ENCODE measurements at regions not wholly inside any gene's neighbourhood (a gene's known extent, or its start where the extent isn't known, plus 50 kb on each side); places are given as distances from the start of the nearest gene placed in this dataset.

DNA sequence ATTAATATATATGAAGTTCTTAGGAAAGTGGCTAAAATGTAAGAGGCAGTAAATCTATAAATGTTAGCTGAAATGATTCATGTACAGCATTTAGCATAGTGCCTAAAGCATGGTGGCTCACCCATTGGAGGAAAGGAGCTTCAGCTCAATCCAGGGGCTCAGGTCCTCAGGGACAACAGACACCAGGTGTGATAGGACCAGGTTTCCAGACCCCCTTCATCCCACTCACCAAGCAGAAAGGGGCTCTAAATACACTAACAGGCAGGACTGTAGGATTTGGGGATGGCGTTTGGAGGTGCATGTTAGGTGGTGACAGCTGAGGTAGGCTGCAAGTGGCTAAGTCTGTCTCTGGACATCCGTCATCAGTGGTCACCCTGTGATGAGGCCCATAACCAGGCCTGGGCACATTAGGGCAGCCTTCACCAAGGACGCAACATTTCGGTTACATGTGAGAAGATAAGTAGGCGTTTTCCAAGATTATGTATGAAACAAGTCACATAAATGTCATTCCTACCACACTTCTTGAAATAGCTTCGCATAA lies 233.1 kb downstream of the C1orf94 start:
- DNase-seq (ENCODE audit: low spot score), result no peak

DNA sequence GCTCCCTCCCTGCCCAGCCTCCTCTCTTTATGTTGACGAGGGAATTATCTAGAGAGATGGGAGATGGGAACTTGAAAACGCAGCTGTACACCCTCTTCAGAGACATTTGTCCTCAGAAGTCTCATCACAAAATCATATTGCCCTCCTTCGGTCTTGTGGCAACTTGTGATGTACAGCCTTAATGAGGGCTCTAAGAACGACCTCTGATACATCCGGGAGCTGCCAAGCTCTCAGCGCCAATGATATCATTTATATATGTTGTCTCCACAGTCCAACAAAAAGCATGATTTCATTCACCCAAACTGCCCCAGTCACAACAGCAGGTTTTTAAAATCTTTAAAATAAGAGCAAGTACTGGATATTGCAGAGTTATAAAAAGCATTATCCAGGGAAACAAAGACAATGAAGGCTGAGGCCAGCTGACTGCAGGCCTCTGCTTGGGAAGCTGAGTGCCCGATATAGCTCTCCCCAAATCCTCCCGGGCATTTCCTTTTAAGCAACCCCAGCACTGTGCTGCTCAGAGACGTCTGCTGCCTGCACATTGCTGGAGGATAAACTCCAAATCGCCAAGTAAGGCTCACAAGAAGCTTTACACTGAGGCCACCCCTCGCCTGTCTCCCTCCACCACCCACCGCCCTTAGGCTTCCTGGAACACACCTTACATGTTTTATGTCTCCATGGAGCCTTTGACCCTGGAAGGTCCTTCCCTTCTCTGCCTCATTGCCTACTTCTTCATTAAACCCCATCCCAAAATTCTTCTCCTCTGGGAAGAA lies 236.1 kb downstream of the C1orf94 start:
- DNase-seq (ENCODE audit: low spot score), result no peak

DNA sequence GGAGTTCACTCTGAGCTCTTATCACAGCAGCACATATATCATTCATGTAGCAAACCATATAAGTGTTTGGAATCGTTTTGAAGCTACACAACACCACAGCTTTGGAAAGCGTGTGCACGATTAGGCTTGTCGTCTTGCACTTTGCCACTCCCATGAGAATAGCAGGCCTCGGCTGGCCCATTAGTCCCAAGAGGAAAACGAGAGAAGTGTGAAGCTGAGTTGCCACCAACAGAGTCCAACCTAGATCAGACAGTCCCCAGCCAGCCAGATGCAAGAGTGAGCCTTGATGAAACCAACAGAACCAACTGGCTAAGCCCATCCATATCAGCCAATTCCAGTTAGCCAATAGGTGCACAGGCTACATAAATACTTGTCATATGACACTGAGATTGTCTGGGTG lies 238.4 kb downstream of the C1orf94 start:
- DNase-seq (ENCODE audit: low spot score), result no peak

DNA sequence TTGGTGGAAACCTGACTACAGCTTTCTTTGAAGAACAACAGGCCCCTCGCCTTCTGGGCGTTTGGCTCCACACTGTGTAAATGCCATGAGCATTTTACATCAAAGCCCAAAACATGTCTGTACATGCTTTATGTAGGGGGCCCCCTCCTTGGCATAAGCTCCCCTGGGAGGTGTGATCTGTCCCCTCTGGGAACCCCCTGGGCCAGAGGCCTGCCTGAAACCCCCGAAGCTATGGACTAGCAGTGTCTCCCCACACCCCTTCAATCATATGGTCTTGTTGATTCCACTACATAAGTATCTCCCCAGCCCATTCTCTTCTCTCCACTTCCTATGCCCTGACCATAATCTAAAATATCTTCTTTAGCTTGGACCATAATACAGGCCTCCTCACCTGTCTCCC lies 241.5 kb downstream of the C1orf94 start:
- DNase-seq (ENCODE audit: low spot score), result no peak

DNA sequence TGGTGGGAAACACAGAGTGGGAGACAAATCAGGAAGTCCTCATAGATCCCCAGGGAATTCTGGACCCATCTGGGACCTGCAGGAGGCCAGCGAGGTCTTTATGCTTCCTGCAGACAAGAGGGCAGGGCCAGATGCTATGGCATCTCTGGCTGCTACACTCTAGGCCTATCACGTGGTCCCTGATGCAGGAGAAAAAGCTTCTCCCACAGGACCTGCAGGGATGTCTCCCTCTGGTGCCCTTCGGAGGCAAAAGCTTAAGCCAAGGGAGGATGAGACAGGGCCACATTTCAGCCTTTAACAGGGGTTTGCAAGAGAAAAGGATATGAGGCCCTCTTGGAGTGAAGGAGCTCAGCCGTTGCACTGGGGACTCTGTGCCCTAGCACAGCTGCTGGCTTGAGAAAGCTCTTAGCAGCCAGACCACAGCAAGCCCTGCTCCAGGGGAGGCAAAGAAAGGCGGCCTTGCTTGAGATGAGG lies 243.0 kb downstream of the C1orf94 start:
- no peak for DNase-seq (ENCODE audit: low spot score)

DNA sequence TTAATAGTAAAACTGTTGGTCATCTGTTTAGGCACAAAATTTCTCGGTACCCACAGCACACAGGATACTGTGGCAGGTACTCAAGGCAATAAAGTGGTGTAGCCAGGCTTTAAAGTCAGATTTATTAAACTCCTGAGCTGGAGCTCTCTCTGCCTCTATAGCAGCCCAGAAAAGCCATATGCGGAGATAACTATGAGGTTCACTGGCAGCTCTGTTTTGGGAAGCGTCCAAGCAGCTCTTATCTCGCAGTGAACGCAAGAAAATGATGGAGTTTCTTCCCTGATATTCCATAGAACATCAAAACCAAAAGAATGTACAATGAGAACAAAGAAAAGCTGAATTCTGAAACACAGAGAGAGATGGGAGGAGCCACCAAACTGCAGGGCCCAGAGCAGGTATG lies 248.3 kb downstream of the C1orf94 start:
- DNase-seq (ENCODE audit: low spot score), result no peak

DNA sequence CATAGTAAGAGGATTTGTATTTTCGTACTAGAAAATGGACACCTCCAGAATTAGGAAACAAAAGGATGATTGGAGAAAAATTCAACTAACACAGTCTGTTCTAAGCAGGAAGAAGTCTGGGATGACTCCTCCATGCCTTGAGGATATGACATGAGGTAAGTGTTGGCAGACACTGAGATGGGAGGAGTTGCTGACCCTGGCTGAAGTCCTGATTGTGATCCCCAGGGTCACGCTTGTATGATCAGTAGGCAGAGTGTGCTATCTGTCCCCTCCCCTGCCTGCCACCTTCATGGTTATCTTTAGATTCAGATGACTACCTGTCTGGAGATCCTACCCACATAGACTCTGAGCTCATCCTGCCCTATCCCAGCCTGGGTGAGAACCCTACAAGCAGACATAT lies 249.1 kb downstream of the C1orf94 start:
- DNase-seq (ENCODE audit: low spot score), result no peak

DNA sequence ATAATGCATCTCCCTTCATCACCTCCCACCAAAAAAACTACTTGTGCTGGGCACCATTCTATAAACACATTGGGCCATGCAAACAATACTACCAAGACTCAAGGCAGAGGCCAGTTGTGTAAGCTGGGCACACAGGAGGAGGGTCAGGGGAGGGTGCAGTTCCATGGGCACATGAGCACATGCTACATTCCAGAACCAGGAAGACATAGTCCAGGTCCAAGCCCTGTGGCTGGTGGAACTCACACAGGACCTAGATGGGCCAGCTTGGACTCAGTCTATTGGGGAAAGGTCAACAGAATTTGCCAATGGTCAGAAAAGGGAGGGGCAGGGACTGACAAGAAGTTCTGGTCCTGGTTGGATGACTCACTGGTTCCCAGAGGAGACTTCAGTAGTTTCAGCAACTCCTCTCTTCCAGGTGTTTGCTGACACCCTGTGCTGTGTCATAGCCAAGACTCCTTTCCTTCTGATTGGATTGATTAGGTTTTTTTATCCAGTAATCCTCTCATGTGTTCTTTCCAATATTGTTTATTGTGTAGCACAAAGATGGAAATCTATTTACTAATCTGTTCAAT lies 249.7 kb downstream of the C1orf94 start:
- no peak for DNase-seq (ENCODE audit: low spot score)

DNA sequence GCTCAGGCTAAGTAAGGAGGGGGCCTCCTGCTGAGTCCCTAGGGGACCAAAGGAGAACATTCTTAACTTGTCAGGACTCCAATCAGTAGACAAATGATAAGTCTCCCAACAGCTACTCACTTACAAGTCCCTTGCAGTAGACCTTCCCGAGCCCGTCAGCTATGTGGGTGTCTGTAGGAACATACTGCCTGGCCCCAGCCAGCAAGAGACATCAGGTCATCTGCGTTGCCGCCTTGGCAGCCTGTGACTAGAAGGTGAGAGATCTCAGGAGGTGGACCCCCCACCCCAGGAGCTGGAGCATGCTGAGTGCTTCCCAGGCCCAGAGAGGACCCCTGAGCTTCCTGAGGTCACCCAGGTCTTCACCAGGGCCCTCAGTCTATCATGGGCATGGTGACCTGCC lies 250.5 kb downstream of the C1orf94 start:
- DNase-seq (ENCODE audit: low spot score), result no peak

DNA sequence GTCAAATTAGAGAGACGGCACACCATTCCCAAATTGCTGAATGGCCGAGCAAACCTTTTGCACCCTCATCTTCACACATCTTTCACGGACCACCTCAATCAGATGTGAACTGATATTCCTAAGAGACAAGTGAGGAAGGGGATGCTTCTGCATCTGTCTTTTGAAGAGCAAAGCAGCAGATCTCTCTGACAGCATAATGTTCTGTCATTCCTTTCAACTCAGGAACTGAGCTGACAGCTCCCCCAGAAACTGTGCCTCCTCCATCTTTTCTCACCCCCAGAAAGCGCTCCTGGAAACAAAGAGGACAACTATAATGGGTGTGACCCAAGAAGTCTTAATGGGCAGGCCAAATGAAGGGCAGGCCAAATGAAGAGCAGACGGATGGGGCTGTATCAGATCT lies 256.4 kb downstream of the C1orf94 start:
- DNase-seq (ENCODE audit: low spot score), result no peak

DNA sequence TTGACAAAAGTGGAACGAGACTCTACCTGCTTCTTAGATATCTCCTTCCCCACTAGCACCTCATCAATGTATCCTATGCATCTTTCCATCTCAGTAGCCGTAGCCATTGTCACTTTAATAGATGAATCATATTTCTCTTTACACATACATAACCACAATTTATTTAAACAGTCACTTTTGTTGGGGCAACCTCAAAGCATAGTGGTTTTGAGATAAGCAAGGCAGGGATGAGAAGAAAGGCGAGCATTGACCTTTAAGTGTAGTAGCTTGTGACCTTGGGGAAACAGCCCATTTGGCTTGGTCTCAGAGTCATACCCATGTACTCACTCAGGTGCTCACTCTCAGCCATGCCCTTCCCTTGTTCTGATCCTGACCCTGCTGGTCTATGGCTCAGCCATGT lies 260.1 kb downstream of the C1orf94 start:
- DNase-seq (ENCODE audit: low spot score), result no peak

DNA sequence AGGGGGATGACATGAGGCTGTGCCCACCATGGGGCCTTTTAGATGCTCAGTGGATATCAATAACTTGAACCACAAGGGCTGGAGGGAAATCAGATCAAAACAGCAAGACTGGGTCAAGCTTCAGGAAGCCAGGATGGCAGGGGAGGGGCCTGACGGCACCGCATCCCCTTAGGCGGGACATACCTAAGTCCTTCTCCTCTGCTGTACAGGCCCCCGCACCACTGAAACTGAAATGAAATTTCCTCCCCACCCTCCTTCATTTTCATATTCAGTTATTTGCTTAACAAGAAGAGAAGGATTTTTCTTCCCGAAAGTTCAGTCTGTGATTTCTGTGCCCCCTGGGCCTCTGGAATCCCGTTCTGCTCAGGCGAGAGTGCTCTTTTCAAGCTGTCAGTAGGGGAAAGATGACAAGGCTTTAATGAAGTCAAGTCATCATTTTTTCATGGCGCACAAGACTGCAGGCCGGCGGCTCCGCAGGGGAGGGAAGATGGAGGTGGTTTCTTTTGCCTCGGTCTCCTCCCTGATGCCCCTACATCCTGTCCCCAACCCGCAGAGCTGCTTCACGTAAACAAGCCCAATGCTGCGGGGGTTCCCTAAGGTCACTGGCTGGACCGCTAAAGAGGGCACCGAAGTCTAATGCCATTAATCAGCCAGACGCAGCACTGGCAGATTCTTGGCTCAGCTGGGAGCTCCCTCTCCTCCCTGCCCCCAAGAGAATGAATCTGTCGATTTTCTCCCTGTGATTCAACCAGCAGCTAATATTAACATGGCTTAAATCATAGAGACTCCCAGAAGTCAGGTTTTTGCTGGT lies 264.8 kb downstream of the C1orf94 start:
- DNase-seq (ENCODE audit: low spot score), result no peak

DNA sequence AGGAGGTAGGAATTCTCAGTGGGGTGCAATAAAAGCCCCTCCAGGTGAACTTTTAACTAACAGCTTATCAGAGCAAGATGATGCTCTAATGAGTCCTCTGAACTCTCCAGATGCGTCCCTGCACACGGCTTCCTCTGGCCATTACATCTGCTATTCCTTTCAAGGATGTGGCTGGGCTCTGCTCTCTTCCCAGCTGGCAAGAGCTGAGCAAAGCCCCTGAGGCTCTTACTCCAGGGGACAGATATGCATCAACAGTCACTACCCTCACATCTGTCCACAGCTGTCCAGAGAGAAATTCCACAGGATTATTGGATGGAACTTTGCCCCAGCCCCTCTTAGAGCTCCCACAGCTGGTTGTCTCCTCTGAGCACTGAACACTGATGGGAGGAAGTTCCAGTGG lies 267.8 kb downstream of the C1orf94 start:
- DNase-seq (ENCODE audit: low spot score), result no peak

DNA sequence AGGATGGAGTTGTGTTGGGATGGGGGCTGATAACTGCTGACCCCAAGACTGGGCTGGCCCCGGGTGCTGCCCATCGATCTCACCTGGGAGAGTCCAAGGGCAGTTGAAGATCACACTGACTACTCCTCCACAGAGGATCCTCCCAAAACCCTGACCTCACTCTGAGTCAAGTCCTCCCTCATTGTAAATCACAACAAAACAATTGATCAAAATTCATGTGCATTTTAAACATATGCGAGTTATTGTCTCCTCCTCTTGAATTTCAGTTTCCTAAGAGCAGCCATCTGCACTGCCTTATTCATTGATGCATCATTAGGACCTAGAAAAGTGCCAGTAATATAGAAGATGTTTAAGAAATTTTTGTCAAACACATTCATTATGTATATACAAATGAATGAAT lies 273.6 kb downstream of the C1orf94 start:
- DNase-seq (ENCODE audit: low spot score), result no peak

DNA sequence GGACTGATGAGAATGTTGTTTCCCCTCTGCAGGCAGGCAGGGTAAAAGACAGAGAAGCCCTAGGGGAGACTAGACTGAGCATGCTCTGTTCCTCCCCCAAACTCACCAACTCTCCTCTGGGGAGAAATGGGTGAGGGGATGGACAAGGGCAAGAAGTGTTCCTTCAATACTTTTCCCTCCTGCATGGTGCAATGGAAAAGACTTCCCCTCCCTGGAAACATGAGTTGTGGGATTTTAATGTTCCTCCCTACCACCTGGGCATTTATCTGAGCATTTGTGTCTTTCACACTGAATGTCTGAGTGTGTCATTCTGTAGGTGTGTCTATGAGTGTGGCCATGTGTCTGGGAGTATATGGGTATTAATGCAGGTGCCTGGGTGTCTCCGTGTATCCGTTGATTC lies 275.7 kb downstream of the C1orf94 start:
- no peak for DNase-seq (ENCODE audit: low spot score)

DNA sequence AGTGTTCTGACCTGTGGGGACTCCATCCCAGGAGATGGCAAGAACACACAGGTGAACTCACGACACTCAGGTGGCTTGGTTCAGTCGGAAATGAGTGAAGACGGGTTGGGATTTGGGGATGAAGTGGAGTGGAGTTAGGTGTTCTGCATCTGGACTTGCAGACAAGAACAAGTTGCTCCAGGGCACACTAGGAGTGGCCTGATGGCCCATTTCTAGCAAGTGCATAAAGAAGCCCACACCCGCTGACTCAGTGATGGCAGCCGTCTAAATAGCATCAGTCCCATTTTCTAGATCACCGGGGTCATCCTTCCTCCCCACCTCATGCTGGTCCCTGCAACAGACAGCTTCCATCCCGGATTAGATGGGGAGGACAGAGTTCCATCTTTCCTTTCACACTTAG lies 278.4 kb downstream of the C1orf94 start:
- no peak for DNase-seq (ENCODE audit: low spot score)

DNA sequence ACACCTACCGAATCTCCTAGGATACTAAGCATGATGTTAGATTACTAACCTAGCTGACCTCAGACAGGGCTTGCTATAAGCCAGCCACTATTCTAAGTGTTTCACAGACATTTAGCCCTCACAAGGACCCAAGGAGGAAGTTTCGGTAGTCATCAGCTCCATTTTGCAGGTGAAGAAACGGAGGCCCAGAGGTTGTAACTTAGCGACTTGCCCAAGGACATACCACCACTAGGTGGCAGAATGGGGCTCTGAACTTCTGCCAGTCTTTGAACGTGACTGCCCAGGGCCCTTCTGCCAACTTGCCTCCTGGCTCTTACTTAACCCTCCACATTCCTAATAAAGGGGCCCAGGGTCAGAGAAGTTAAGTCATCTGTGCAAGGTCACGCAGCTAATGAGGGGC lies 283.5 kb downstream of the C1orf94 start:
- DNase-seq (ENCODE audit: low spot score), result peak; percentile 44

DNA sequence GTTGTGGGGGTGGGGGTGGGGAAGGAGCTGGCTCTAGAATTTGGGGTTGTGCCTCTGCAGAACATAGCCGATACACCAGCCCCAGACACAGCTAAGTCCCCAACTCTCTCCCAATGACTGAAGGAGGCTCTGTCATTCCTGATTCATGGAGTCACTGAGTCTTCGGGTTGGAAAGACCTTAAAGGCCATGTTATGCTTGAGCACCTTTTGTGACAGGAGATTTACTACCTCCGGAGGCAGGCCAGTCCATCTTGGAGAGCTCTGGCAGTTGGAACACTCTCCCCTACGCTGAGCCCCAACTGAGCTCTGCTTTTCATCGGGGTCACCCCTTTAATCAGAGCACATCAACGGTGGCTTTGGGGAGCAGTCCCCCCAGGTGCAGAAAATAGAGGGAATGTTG lies 284.4 kb upstream of the GJB5 start:
- no peak for DNase-seq (ENCODE audit: low spot score)

DNA sequence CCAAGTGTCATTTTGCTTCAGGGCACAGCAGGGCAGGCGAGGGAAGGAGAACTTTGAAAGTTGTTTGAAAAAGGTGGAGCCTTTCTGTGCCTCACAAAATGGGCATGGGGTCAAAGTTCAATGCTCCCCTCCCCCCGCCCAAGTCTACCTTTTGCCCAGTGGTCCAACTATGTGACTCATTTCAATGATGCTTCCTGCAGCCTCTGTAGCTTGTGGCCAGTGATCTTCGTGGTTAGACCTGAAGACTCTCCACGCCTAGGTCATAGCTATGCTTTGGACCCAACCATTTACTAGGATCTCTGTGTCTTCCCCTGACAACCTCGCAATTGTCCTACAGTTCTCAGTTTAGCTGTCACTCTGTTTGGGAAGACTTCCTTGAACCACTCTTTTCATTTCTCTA lies 280.3 kb upstream of the GJB5 start:
- DNase-seq (ENCODE audit: low spot score), result no peak

DNA sequence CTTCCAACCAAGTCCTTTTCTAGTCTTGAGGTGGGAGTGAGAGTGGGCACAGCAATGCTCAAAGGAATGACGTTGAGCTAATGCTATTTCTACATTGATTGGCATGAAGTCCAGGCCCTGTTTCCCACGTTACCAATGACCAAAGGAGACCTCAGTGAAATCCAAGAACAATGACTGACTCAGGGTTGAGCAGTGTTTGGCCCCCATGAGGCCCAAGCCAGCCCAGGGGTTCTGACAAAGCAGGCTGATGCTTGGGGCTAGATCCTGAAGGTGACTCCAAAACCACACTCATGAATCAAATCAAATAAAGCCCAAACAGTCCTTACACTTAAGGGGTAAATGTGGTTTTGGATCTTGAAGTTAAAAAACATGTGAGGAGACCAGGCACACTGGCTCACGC lies 278.5 kb upstream of the GJB5 start:
- DNase-seq (ENCODE audit: low spot score), result no peak

DNA sequence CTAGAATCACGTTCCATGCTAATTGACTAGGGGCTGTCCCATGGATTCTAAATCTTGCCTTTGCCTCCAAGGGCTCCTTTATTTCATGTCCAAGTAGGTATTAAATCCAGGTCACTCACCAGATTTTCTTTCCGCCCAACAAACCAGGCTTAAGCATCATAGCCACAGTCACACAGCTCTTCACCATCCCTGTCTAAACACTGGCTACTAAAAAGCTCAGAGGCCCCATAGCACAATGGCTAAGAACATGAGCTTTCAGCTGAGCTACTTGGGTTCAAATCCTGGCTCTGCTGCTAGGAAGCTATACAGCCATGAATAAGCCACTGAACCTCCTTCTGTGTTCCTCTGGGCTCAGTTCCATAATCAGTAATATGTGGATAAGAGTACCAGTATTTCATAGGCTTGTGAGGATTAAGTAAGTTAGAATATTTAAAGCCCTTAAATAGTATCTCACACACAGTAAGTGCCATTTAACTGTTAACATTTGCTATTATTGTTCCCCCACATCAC lies 277.2 kb upstream of the GJB5 start:
- DNase-seq (ENCODE audit: low spot score), result no peak

DNA sequence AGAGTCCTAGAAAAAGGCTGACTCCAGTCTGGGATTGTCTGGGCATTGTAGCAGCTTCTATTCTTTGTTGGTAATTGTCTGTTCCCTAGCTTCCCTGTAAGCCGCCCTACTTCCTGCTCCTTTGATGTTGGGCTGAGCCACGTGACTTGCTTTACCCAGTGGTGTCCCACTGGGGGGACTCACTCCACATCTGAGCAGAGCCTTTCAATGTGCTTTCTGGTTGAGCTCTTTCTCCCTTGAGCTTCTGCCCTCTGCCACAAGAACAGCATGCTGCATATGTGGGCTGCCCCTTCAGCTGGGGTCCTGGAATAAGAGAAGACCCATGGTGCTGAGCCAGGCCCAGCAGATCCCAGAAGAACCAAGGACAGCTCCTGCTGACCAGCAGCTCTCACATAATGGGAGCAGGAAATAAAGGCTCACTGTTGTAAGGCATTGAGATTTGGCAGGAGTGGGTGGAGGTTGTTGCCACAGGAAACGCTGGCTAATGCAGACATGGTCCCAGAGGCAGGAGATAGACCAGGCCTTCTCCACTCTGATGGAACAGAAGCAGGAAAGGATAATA lies 276.3 kb upstream of the GJB5 start:
- DNase-seq (ENCODE audit: low spot score), result no peak
